ENCODE measurements at regions not wholly inside any gene's neighbourhood (a gene's known extent, or its start where the extent isn't known, plus 50 kb on each side); places are given as distances from the start of the nearest gene placed in this dataset.

- intact Hi-C loops (cut with DNase I), result no loop called here
- no peaks in the 10 kb centered on the region for H3K4me1 ChIP-seq
- no peaks in the 10 kb centered on the region for H3K36me3 ChIP-seq
- no peak overlapping the region for H3K4me3 ChIP-seq
- no peak for DNase-seq (ENCODE audit: extremely low spot score)
- 84% methylated on average over 4 of the region's 4 CpGs for WGBS
- no peak overlapping the region for H3K27ac ChIP-seq (replicated peaks in 1 of 4)
- TF ChIP-seq POLR2AphosphoS5 (IDR thresholded peaks at IDR 0.05) (no peak), POLR2A (IDR thresholded peaks at IDR 0.05; ENCODE audit: low read depth) (no peak), CTCF (IDR thresholded peaks at IDR 0.05) (no peak), EP300 (IDR thresholded peaks at IDR 0.05) (no peak)
- no peaks in the 10 kb centered on the region for H3K27me3 ChIP-seq
- H3K9me3 ChIP-seq, result no peaks in the 10 kb centered on the region
Measured at GRCh38 chrX:98448524-98448923, 1564.8 kb downstream of the RPA4 start.

GRCh38 chrX:98452456-98452855 is 1568.7 kb downstream of the RPA4 start:
- intact Hi-C loops (cut with DNase I), result no loop called here
- Histone ChIP-seq H3K4me1 (no peaks in the 10 kb centered on the region), H3K9me3 (no peaks in the 10 kb centered on the region), H3K36me3 (no peaks in the 10 kb centered on the region), H3K27me3 (no peaks in the 10 kb centered on the region), H3K4me3 (no peak overlapping the region), H3K27ac (replicated peaks in 1 of 4) (no peak overlapping the region)
- DNase-seq (ENCODE audit: extremely low spot score), result no peak
- TF ChIP-seq POLR2A (IDR thresholded peaks at IDR 0.05; ENCODE audit: low read depth) (no peak), POLR2AphosphoS5 (IDR thresholded peaks at IDR 0.05) (no peak), EP300 (IDR thresholded peaks at IDR 0.05) (no peak), CTCF (IDR thresholded peaks at IDR 0.05) (no peak)
- 73% methylated on average over 1 of the region's 1 CpG for WGBS

- 63% methylated on average over 1 of the region's 1 CpG for WGBS
- no peak overlapping the region for H3K27ac ChIP-seq (replicated peaks in 1 of 4)
- H3K4me1 ChIP-seq, result no peaks in the 10 kb centered on the region
- no peak overlapping the region for H3K4me3 ChIP-seq
- H3K9me3 ChIP-seq, result no peaks in the 10 kb centered on the region
- intact Hi-C loops (cut with DNase I), result no loop called here
- TF ChIP-seq EP300 (IDR thresholded peaks at IDR 0.05) (no peak), CTCF (IDR thresholded peaks at IDR 0.05) (no peak), POLR2A (IDR thresholded peaks at IDR 0.05; ENCODE audit: low read depth) (no peak), POLR2AphosphoS5 (IDR thresholded peaks at IDR 0.05) (no peak)
- H3K27me3 ChIP-seq, result no peaks in the 10 kb centered on the region
- no peak for DNase-seq (ENCODE audit: extremely low spot score)
- no peaks in the 10 kb centered on the region for H3K36me3 ChIP-seq
Measured at GRCh38 chrX:98459669-98460068, 1576.0 kb downstream of the RPA4 start.

GRCh38 chrX:98480606-98481005 is 1596.9 kb downstream of the RPA4 start:
- intact Hi-C loops (cut with DNase I), result no loop called here
- Histone ChIP-seq H3K4me3 (no peak overlapping the region), H3K4me1 (no peaks in the 10 kb centered on the region), H3K36me3 (no peaks in the 10 kb centered on the region), H3K27me3 (no peaks in the 10 kb centered on the region), H3K9me3 (no peaks in the 10 kb centered on the region), H3K27ac (replicated peaks in 1 of 4) (no peak overlapping the region)
- TF ChIP-seq POLR2AphosphoS5 (IDR thresholded peaks at IDR 0.05) (no peak), CTCF (IDR thresholded peaks at IDR 0.05) (no peak)
- WGBS, result 86% methylated on average over 4 of the region's 4 CpGs
- DNase-seq (ENCODE audit: extremely low spot score), result no peak

- intact Hi-C loops (cut with DNase I), result no loop called here
- Histone ChIP-seq H3K27me3 (no peaks in the 10 kb centered on the region), H3K27ac (replicated peaks in 1 of 4) (no peak overlapping the region), H3K4me3 (no peak overlapping the region), H3K36me3 (no peaks in the 10 kb centered on the region), H3K9me3 (no peaks in the 10 kb centered on the region), H3K4me1 (no peaks in the 10 kb centered on the region)
- DNase-seq (ENCODE audit: extremely low spot score), result no peak
- 77% methylated on average over 3 of the region's 3 CpGs for WGBS
- TF ChIP-seq POLR2A (IDR thresholded peaks at IDR 0.05; ENCODE audit: low read depth), result no peak
Measured at GRCh38 chrX:98481636-98482035, 1597.9 kb downstream of the RPA4 start.

All from esophagus muscularis mucosa (tissue), 4 donors.